ENCODE measurements at regions not wholly inside any gene's neighbourhood (a gene's known extent, or its start where the extent isn't known, plus 50 kb on each side); places are given as distances from the start of the nearest gene placed in this dataset.
A peak's percentile ranks its signal among the peaks of the same experiment; 100 is the strongest.

- no peak overlapping the region for H3K4me3 Mint-ChIP-seq (ENCODE audit: unreplicated experiment)
- POLR2A ChIA-PET, result no interaction called here
- TF ChIP-seq CTCF (IDR thresholded peaks at IDR 0.05; ENCODE audit: insufficient read depth in 1 of 2, low read depth in 1 of 2, low read length in 1 of 2, severe bottlenecking in 1 of 2, unreplicated experiment in 1 of 2), result no peak
- no peaks in the 10 kb centered on the region for H3K27me3 Mint-ChIP-seq (ENCODE audit: insufficient read depth, unreplicated experiment)
- intact Hi-C loops (cut with micrococcal nuclease; ENCODE audit: unreplicated experiment), result no loop called here
- H3K4me1 ChIP-seq, result peaks cover 5% of the 10 kb centered on the region; the same call in 1 of the 2 replicates
- no peaks in the 10 kb centered on the region for H3K27me3 ChIP-seq (replicated peaks; ENCODE audit: control insufficient read depth, insufficient read depth, low read length)
- no peaks in the 10 kb centered on the region for H3K9me3 ChIP-seq
- H3K4me3 ChIP-seq (ENCODE audit: low read depth, low read length), result no peak overlapping the region
- peaks cover 15% of the 10 kb centered on the region for H3K4me1 Mint-ChIP-seq (ENCODE audit: low read depth, unreplicated experiment)
- no peak for DNase-seq
- BruUV-seq (replicated peaks), result no TSS peak
- CTCF ChIA-PET, result no interaction called here
- H3K36me3 ChIP-seq (ENCODE audit: control insufficient read depth, insufficient read depth, low read length), result no peaks in the 10 kb centered on the region
- no peaks in the 10 kb centered on the region for H3K9me3 Mint-ChIP-seq (ENCODE audit: unreplicated experiment)
- H3K36me3 Mint-ChIP-seq (ENCODE audit: insufficient read depth, unreplicated experiment), result peaks cover 7% of the 10 kb centered on the region
- peak overlapping the region; percentile 3 for H3K27ac Mint-ChIP-seq (ENCODE audit: unreplicated experiment)
Measured at GRCh38 chr13:73777134-73777533, 357.1 kb downstream of the KLF12 start.

- no peaks in the 10 kb centered on the region for H3K27me3 ChIP-seq (replicated peaks; ENCODE audit: control insufficient read depth, insufficient read depth, low read length)
- no peaks in the 10 kb centered on the region for H3K27me3 Mint-ChIP-seq (ENCODE audit: insufficient read depth, unreplicated experiment)
- ChIA-PET POLR2A (no interaction called here), CTCF (no interaction called here)
- no peak for TF ChIP-seq CTCF (IDR thresholded peaks at IDR 0.05; ENCODE audit: insufficient read depth in 1 of 2, low read depth in 1 of 2, low read length in 1 of 2, severe bottlenecking in 1 of 2, unreplicated experiment in 1 of 2)
- H3K4me3 Mint-ChIP-seq (ENCODE audit: unreplicated experiment), result no peak overlapping the region
- peaks cover 17% of the 10 kb centered on the region for H3K4me1 Mint-ChIP-seq (ENCODE audit: low read depth, unreplicated experiment)
- H3K9me3 ChIP-seq, result no peaks in the 10 kb centered on the region
- H3K36me3 Mint-ChIP-seq (ENCODE audit: insufficient read depth, unreplicated experiment), result peaks cover 7% of the 10 kb centered on the region
- H3K9me3 Mint-ChIP-seq (ENCODE audit: unreplicated experiment), result no peaks in the 10 kb centered on the region
- H3K27ac Mint-ChIP-seq (ENCODE audit: unreplicated experiment), result no peak overlapping the region
- no peak overlapping the region for H3K4me3 ChIP-seq (ENCODE audit: low read depth, low read length)
- H3K4me1 ChIP-seq, result peaks cover 5% of the 10 kb centered on the region; the same call in 1 of the 2 replicates
- BruUV-seq (replicated peaks), result no TSS peak
- H3K36me3 ChIP-seq (ENCODE audit: control insufficient read depth, insufficient read depth, low read length), result no peaks in the 10 kb centered on the region
- intact Hi-C loops (cut with micrococcal nuclease; ENCODE audit: unreplicated experiment), result no loop called here
- no peak for DNase-seq
Measured at GRCh38 chr13:73776151-73776785, 357.9 kb downstream of the KLF12 start.

GRCh38 chr13:73773168-73773549 lies 361.0 kb downstream of the KLF12 start:
- no peak for TF ChIP-seq CTCF (IDR thresholded peaks at IDR 0.05; ENCODE audit: insufficient read depth in 1 of 2, low read depth in 1 of 2, low read length in 1 of 2, severe bottlenecking in 1 of 2, unreplicated experiment in 1 of 2)
- Mint-ChIP-seq H3K27ac (ENCODE audit: unreplicated experiment) (no peak overlapping the region), H3K4me1 (ENCODE audit: low read depth, unreplicated experiment) (peaks cover 20% of the 10 kb centered on the region), H3K27me3 (ENCODE audit: insufficient read depth, unreplicated experiment) (no peaks in the 10 kb centered on the region), H3K36me3 (ENCODE audit: insufficient read depth, unreplicated experiment) (peaks cover 7% of the 10 kb centered on the region), H3K4me3 (ENCODE audit: unreplicated experiment) (no peak overlapping the region), H3K9me3 (ENCODE audit: unreplicated experiment) (no peaks in the 10 kb centered on the region)
- POLR2A ChIA-PET, result no interaction called here
- H3K9me3 ChIP-seq, result no peaks in the 10 kb centered on the region
- intact Hi-C loops (cut with micrococcal nuclease; ENCODE audit: unreplicated experiment), result no loop called here
- H3K36me3 ChIP-seq (ENCODE audit: control insufficient read depth, insufficient read depth, low read length), result no peaks in the 10 kb centered on the region
- CTCF ChIA-PET, result no interaction called here
- H3K4me1 ChIP-seq, result peaks cover 1% of the 10 kb centered on the region; the same call in 1 of the 2 replicates
- H3K4me3 ChIP-seq (ENCODE audit: low read depth, low read length), result no peak overlapping the region
- BruUV-seq (replicated peaks), result no TSS peak
- no peak for DNase-seq
- no peaks in the 10 kb centered on the region for H3K27me3 ChIP-seq (replicated peaks; ENCODE audit: control insufficient read depth, insufficient read depth, low read length)

Data from Caco-2 (cell line).